ENCODE measurements at regions not wholly inside any gene's neighbourhood (a gene's known extent, or its start where the extent isn't known, plus 50 kb on each side); places are given as distances from the start of the nearest gene placed in this dataset.

DNA sequence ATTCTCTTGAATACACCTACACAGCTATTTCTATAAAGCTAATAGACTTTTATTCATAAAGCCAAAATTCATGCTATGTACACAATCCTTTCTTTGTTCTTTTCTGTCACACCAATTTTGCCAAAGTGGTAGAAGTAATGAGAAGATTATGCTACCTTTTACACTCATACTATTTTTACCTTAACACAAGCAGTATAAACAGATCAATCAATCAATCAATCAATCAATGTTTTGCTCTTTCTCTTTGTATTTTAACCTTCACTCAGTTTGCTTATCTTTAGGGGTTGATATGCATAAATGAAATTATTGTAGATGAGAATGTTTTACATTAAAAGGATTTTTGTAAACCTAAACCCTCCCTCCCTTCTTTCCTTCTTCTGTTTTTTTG, 878.6 kb downstream of the RAPGEF2 start:
- H3K9me3 Mint-ChIP-seq: peaks cover 8% of the 10 kb centered on the region

DNA sequence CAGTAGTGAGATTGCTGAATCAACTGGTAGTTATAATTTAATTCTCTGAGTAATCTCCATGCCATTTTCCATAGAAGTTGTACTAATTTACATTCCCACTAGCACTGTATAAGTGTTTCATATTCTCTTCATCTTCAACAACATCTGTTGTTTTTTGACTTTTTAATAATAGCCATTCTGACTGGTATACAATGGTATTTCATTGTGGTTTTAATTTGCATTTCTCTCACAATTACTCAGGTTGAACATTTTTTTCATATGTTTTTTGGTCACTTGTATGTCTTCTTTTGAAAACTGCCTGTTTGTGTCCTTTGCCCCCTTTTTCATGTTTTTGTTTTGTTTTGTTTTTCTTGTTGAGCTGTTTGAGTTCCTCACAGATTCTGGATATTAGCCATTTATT, 880.2 kb downstream of the RAPGEF2 start:
- Mint-ChIP-seq H3K36me3 (peaks cover 4% of the 10 kb centered on the region), H3K9me3 (peaks cover 5% of the 10 kb centered on the region), H3K4me3 (no peak overlapping the region), H3K4me1 (ENCODE audit: low read depth in 2 of 2) (no peaks in the 10 kb centered on the region), H3K27me3 (no peaks in the 10 kb centered on the region), H3K27ac (no peak overlapping the region)
- DNase-seq (ENCODE audit: low spot score): no peak
- no peak for ATAC-seq

More for the DNA sequence above, 878.6 kb downstream of the RAPGEF2 start:
- ATAC-seq: no peak
- H3K4me1 Mint-ChIP-seq (ENCODE audit: low read depth in 2 of 2): no peaks in the 10 kb centered on the region
- peaks cover 4% of the 10 kb centered on the region for H3K36me3 Mint-ChIP-seq
- no peak for DNase-seq (ENCODE audit: low spot score)
- no peak overlapping the region for H3K4me3 Mint-ChIP-seq
- H3K27ac Mint-ChIP-seq: no peak overlapping the region
- no peaks in the 10 kb centered on the region for H3K27me3 Mint-ChIP-seq

DNA sequence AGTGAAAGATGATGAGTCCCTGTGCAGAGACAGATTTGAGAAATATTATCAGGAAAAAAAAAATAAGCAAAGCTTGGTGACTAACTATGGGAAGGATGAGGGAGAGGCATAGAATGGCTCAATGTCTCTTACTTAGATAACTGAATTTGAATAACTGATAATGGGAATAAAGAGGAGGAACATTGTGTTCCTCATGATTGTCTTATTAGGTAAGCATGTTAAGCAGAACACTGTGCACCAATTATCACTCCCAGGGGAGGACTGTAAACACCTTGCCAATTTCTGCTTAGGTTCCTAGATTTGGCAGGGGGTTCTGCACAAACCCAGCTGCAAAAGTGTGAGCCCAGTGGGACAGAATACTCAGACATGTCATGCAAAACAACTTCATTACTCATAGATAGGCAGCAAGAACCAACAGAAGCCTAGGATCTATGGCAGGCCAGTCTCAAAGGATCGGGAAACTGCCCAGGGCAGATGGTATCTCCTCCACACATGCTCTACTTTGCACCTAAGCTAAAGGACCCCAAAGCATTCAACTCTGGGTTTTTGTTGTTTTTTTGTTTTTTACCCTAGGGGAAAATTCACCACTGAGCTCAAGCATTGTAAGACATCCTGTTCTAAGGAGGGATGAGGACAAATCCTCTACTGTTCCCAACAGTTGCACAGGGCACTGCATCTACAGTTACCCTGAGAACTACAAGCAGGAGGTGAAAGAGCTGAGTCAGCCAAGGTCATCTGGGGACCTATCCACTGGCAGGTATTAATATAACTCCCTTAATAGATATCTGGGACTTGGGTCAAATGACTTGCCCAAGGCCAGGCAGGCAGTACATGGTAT, 907.0 kb downstream of the RAPGEF2 start:
- ATAC-seq: no peak
- no peak for DNase-seq (ENCODE audit: low spot score)
- no peak overlapping the region for H3K27ac Mint-ChIP-seq
- H3K4me1 Mint-ChIP-seq (ENCODE audit: low read depth in 2 of 2): no peaks in the 10 kb centered on the region
- no peaks in the 10 kb centered on the region for H3K27me3 Mint-ChIP-seq
- H3K9me3 Mint-ChIP-seq: peaks cover 27% of the 10 kb centered on the region
- no peak overlapping the region for H3K4me3 Mint-ChIP-seq
- H3K36me3 Mint-ChIP-seq: peaks cover 5% of the 10 kb centered on the region

DNA sequence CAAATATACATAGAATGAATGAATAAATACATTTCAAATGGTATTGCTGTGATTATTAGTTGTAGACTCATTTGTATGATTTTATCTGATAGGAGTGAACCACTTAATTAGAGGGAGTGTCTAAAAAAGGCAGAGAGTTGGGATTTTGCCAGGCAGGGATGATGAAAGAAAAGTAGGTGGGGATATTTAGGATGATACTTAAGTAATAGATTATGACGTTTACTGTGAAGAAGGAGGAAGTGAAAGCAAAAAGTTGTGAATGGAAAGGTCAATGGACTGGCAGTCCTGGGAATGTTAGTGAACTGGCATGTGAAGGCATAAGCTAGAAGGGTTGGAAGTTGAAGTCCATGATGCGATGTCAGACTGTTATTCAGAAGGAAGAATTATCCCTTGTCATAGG, 917.1 kb downstream of the RAPGEF2 start:
- Mint-ChIP-seq H3K27ac (no peak overlapping the region), H3K36me3 (peaks cover 6% of the 10 kb centered on the region), H3K9me3 (peaks cover 28% of the 10 kb centered on the region), H3K4me1 (ENCODE audit: low read depth in 2 of 2) (no peaks in the 10 kb centered on the region), H3K4me3 (no peak overlapping the region), H3K27me3 (no peaks in the 10 kb centered on the region)
- ATAC-seq: no peak
- DNase-seq (ENCODE audit: low spot score): no peak

DNA sequence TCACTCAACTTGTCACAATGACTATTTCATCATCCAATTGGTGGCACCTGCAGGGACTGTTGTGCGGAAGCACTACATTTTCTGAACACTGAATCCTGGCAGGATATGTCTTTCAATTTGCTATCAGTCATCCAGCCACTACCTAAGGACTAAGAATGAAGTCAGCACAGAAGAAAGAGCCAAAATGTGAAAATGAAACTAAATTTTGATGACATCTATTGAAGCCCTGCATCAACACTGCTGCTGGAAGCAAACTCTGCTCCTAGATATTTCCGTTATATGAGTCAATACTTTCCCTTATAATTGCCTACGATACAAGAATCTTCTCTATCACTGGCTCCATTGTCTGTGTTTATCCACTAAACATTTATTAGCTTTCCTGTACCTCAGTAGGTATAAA, 917.9 kb downstream of the RAPGEF2 start:
- no peak overlapping the region for H3K27ac Mint-ChIP-seq
- H3K27me3 Mint-ChIP-seq: no peaks in the 10 kb centered on the region
- H3K4me1 Mint-ChIP-seq (ENCODE audit: low read depth in 2 of 2): no peaks in the 10 kb centered on the region
- ATAC-seq (no peak), DNase-seq (ENCODE audit: low spot score) (no peak)
- peaks cover 6% of the 10 kb centered on the region for H3K36me3 Mint-ChIP-seq
- H3K9me3 Mint-ChIP-seq: peaks cover 30% of the 10 kb centered on the region
- H3K4me3 Mint-ChIP-seq: no peak overlapping the region

DNA sequence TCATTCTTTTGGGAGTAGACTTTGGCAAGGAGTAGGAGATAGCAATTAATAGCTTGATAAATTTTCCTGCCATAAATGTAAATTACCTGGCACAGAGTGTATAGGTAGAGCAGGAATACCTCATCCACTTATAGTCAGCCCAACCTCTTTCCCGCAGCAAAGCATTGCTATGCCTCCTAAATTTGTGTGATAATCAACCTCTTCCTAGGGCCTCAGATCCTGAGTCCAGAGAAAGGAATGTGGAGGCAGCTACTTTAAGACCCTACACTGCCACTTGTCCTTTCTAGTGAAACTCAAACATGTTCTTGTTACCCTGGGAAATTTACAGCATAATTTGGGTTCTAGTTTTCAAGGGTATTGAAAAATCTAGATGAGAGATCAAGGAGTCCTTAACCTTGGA, 919.0 kb downstream of the RAPGEF2 start:
- no peaks in the 10 kb centered on the region for H3K27me3 Mint-ChIP-seq
- no peak overlapping the region for H3K4me3 Mint-ChIP-seq

DNA sequence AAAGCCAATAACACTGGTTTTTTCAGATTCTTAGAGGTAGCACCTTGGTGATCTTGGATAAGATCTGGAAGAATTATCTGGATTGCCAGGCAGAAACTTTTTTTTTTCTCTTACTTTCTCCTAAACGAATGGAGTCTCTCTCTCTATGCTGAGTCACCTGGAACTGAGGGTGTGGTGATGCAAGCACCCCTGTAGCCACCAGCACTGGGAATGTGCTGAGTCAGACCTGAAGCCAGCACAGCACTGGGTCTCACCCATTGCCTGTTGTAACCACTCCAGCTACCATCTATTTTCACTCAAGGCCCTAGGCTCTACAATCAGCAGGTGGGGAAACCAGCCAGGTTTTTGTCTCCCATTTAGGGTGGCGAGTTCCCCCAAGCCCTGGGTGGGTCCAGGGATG, 923.8 kb downstream of the RAPGEF2 start:
- Mint-ChIP-seq H3K36me3 (peaks cover 7% of the 10 kb centered on the region), H3K27me3 (no peaks in the 10 kb centered on the region), H3K4me1 (ENCODE audit: low read depth in 2 of 2) (no peaks in the 10 kb centered on the region), H3K4me3 (no peak overlapping the region), H3K9me3 (peaks cover 8% of the 10 kb centered on the region), H3K27ac (no peak overlapping the region)
- no peak for DNase-seq (ENCODE audit: low spot score)
- ATAC-seq: no peak

More for the DNA sequence above, 919.0 kb downstream of the RAPGEF2 start:
- ATAC-seq (no peak), DNase-seq (ENCODE audit: low spot score) (no peak)
- peaks cover 14% of the 10 kb centered on the region for H3K36me3 Mint-ChIP-seq
- no peaks in the 10 kb centered on the region for H3K4me1 Mint-ChIP-seq (ENCODE audit: low read depth in 2 of 2)
- H3K9me3 Mint-ChIP-seq: peaks cover 30% of the 10 kb centered on the region
- H3K27ac Mint-ChIP-seq: no peak overlapping the region

DNA sequence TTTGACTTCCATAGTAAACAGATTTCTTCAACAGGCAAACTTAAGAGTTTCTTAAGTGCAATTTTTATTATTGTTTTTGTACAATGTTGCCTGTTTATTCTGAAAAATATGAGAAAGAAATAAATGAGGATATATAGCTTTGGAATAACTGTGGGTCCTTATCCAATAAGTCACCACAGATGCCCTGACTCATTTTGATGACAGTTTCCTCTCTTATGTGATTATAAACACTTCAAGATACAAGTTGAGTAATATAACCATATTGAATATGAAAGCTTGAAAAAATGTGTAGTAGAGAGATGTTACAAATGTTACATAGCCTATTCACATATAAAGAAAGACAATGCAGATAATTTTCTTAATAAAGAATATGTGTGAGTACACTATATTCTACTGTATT, 931.6 kb downstream of the RAPGEF2 start:
- no peaks in the 10 kb centered on the region for H3K36me3 Mint-ChIP-seq
- H3K27me3 Mint-ChIP-seq: no peaks in the 10 kb centered on the region
- no peak overlapping the region for H3K27ac Mint-ChIP-seq
- H3K9me3 Mint-ChIP-seq: peaks cover 5% of the 10 kb centered on the region
- no peaks in the 10 kb centered on the region for H3K4me1 Mint-ChIP-seq (ENCODE audit: low read depth in 2 of 2)
- H3K4me3 Mint-ChIP-seq: no peak overlapping the region
- ATAC-seq: no peak
- no peak for DNase-seq (ENCODE audit: low spot score)

DNA sequence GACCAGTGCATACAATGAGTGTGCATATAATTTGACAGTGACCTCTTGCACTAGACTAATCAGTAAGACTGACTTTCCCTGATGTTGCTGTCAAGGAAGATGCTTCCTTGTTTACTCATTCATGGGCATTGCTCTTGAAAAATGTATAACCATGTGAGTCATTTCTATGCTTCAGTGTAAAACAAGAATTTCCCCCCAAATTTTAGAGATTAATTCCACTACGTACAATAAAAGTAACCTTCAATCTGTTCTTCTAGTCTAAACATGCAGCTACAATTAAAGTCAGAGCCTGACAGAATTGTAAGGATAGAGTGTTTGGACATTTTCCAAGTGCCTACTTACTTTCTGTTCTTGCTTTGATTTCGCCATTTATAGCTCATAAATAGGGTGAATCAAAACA, 935.7 kb downstream of the RAPGEF2 start:
- ATAC-seq (no peak), DNase-seq (ENCODE audit: low spot score) (no peak)
- Mint-ChIP-seq H3K9me3 (peaks cover 8% of the 10 kb centered on the region), H3K4me3 (no peak overlapping the region), H3K27me3 (no peaks in the 10 kb centered on the region), H3K36me3 (no peaks in the 10 kb centered on the region), H3K4me1 (ENCODE audit: low read depth in 2 of 2) (no peaks in the 10 kb centered on the region), H3K27ac (no peak overlapping the region)

DNA sequence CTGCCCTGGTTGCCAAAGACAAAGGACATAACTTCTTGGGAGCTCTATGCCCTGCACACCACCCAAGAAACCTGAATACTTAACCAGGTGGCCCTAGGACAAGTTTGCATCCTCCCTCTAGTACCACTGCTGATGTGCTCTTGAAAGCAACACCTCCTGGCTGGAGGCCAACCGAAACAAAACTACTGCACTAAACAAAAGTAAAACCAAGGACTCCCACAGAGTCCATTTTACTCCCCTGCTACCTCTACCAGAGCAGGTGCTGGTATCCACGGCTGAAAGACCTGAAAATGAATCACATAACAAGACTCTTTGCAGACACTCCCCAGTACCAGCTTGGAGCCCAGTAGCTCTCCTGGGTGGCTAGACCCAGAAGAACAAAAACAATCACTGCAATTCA, 941.8 kb downstream of the RAPGEF2 start:
- Mint-ChIP-seq H3K27ac (no peak overlapping the region), H3K27me3 (no peaks in the 10 kb centered on the region), H3K4me1 (ENCODE audit: low read depth in 2 of 2) (no peaks in the 10 kb centered on the region), H3K4me3 (no peak overlapping the region), H3K36me3 (no peaks in the 10 kb centered on the region), H3K9me3 (peaks cover 32% of the 10 kb centered on the region)
- DNase-seq (ENCODE audit: low spot score) (no peak), ATAC-seq (no peak)

DNA sequence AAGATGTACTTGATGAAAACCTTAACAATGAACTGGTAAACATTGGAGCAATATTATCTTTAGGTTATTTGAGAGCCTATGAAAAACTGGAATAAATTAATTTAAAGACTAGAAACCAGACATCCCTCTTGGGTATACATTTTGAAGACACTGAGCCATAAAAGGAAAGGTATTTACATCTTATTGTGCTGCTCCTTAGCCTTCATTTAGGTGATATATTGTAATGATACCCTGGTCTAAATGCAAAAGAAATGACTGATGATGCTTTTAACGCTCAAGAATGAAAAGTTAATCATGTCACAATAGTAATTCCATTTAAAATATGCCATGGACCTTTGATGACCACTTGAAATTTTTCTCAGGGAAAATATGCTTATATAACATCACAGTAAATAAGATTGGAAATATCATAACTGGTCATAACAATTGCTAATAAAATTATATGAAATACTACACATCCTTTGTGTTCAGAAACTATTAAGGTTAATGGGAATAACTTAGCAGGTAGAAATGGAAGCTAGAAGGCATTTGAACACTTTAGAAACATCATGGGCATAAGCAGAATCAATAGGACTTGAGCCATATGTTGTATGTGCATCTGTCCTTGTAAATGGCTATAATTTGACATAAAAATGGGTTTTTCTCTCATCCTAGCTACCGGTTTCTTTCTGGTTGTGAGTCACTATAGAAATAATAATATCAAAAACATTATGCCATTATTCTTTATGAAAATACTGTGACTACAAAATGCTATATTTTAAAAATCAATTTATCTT, 979.7 kb downstream of the RAPGEF2 start:
- Mint-ChIP-seq H3K9me3 (peaks cover 15% of the 10 kb centered on the region), H3K27me3 (no peaks in the 10 kb centered on the region), H3K4me3 (no peak overlapping the region), H3K27ac (no peak overlapping the region), H3K4me1 (ENCODE audit: low read depth in 2 of 2) (no peaks in the 10 kb centered on the region), H3K36me3 (peaks cover 7% of the 10 kb centered on the region)
- no peak for ATAC-seq
- no peak for DNase-seq (ENCODE audit: low spot score)

DNA sequence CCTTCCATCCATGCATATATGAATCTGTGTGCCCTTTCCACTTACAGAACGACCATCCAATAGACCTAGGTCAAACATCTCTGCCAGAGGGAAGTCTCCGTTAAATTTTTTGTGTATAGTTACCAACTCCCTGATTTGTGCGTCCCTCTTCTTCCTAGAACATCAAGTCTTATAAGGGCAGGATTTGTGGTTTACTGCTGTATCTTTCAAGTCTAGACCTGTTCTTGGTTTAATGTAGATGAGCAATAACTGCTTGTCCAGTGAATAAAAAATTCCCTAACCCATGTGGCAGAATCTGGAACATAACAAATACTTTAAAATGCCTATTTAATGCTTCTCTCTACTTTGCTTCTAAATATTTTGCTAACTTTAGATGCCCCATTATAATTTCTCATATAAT, 988.8 kb downstream of the RAPGEF2 start:
- H3K27ac Mint-ChIP-seq: no peak overlapping the region
- no peaks in the 10 kb centered on the region for H3K4me1 Mint-ChIP-seq (ENCODE audit: low read depth in 2 of 2)
- peaks cover 7% of the 10 kb centered on the region for H3K36me3 Mint-ChIP-seq
- ATAC-seq (no peak), DNase-seq (ENCODE audit: low spot score) (no peak)
- H3K4me3 Mint-ChIP-seq: no peak overlapping the region
- H3K27me3 Mint-ChIP-seq: no peaks in the 10 kb centered on the region
- peaks cover 34% of the 10 kb centered on the region for H3K9me3 Mint-ChIP-seq

DNA sequence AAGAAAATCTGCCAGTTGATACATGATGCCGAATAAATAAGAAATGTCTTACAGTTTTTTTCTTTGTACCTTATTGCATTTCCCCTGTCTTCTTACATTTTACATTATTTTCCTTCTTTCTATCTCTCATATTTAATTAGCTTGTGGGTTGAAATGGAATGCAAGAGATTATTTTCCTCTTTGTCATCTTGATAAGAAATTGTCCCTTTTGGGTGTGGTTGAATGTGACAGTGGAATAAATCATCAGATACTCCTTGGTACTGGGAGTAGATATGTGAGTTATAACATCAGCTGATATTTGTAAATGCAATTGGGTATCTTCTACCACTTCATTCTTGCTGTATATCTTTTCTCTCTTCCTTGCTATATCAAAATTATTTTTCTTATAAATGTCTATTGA, 997.4 kb downstream of the RAPGEF2 start:
- DNase-seq (ENCODE audit: low spot score) (no peak), ATAC-seq (no peak)
- no peak overlapping the region for H3K4me3 Mint-ChIP-seq
- peaks cover 4% of the 10 kb centered on the region for H3K36me3 Mint-ChIP-seq
- H3K27me3 Mint-ChIP-seq: no peaks in the 10 kb centered on the region
- H3K27ac Mint-ChIP-seq: no peak overlapping the region
- no peaks in the 10 kb centered on the region for H3K4me1 Mint-ChIP-seq (ENCODE audit: low read depth in 2 of 2)
- H3K9me3 Mint-ChIP-seq: peaks cover 22% of the 10 kb centered on the region

DNA sequence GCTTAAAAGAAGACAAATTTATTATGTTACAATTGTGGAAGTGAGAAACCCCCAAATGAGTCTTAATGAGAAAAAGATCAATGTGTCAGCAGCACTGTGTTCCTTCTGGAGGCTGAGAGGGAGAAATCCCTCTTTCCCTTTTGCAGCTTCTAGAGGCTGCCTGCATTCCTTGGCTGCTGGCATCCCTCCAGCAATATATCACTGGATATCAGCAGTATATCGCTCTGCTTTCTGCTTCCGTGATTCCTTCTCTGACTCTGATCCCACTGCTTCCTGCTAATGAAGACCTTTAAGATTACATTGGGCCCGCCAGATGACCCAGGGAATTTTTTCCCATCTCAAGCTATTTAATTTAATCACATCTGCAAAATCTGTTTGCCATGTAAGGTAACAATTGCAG, 1008.0 kb downstream of the RAPGEF2 start:
- Mint-ChIP-seq H3K27ac (no peak overlapping the region), H3K27me3 (no peaks in the 10 kb centered on the region)
- ATAC-seq: no peak

More for the DNA sequence above, 1008.0 kb downstream of the RAPGEF2 start:
- Mint-ChIP-seq H3K36me3 (peaks cover 12% of the 10 kb centered on the region), H3K4me1 (ENCODE audit: low read depth in 2 of 2) (no peaks in the 10 kb centered on the region), H3K9me3 (peaks cover 13% of the 10 kb centered on the region), H3K4me3 (no peak overlapping the region)
- no peak for DNase-seq (ENCODE audit: low spot score)

All from natural killer cell treated with Interleukin-12 subunit alpha and Interleukin-12 subunit beta and Interleukin-15 and Interleukin-18, amount 100 ng/mL, for 72 hours (primary cell).